ENCODE measurements at regions not wholly inside any gene's neighbourhood (a gene's known extent, or its start where the extent isn't known, plus 50 kb on each side); places are given as distances from the start of the nearest gene placed in this dataset.

DNA sequence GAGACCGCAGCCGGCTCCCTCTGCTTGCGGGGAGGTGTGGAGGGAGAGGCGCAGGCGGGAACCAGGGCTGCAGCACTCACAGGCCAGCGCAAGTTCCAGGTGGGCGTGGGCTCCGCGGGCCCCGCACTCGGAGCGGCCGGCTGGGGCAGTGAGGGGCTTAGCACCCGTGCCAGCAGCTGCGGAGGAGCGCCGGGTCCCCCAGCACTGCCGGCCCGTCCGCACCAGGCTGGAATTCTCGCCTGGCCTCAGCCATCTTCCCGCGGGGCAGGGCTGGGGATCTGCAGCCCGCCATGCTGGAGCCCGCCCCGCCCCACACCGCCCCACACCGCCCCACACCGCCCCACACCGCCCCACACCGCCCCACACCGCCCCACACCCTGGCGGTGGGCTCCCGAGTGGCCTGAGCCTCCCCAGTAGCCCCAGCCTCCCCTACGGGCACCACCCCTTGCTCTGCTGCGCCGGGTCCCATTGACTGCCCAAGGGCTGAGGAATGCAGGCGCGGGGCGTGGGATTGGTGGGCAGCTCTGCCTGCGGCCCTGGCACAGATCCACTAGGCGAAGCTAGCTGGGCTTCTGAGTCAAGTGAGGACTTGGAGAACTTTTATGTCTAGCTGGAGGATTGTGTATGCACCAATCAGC lies 123.9 kb upstream of the MGAT5 start:
- POLR2A ChIA-PET = interaction anchor here (1.0 kb wide), 1 partner anchor 11 kb away, joined by 3 read pairs; no protein-coding TSS in a partner anchor
- H3K4me3 ChIP-seq (replicated peaks in 1 of 2; ENCODE audit: low read depth in 1 of 2, low read length in 2 of 2) = no peak overlapping the region
- DNase-seq (ENCODE audit: low read depth, low spot score) (no peak), ATAC-seq (no peak)
- no peak overlapping the region for H3K4me2 ChIP-seq (ENCODE audit: low read length)
- no peaks in the 10 kb centered on the region for H3K9me2 ChIP-seq (ENCODE audit: insufficient read depth)
- H3K9ac ChIP-seq (ENCODE audit: low read length) = no peak overlapping the region
- intact Hi-C loops (cut with micrococcal nuclease) = no loop called here
- CTCF ChIA-PET = no interaction called here
- no peaks in the 10 kb centered on the region for H3K36me3 ChIP-seq (ENCODE audit: control insufficient read depth in 1 of 2, insufficient read depth in 2 of 2, low read length in 2 of 2)
- no TSS peak for BruUV-seq (replicated peaks)
- H3K4me1 ChIP-seq (ENCODE audit: control insufficient read depth in 1 of 2, insufficient read depth in 2 of 2, low read length in 2 of 2) = no peaks in the 10 kb centered on the region
- TF ChIP-seq CEBPB (IDR thresholded peaks at IDR 0.05; ENCODE audit: low read depth) = no peak
- TF ChIP-seq, protein P1, sequence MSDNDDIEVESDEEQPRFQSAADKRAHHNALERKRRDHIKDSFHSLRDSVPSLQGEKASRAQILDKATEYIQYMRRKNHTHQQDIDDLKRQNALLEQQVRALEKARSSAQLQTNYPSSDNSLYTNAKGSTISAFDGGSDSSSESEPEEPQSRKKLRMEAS (IDR thresholded peaks at IDR 0.05) = no peak
- no peak for TF ChIP-seq RAD21 (IDR thresholded peaks at IDR 0.05; ENCODE audit: low read depth)
- no peak for TF ChIP-seq ZNF274 (IDR thresholded peaks at IDR 0.05; ENCODE audit: low read depth, low read length)
- TF ChIP-seq SP1 (IDR thresholded peaks at IDR 0.05; ENCODE audit: low read depth) = no peak
- no peak for TF ChIP-seq EZH2phosphoT487 (IDR thresholded peaks at IDR 0.05; ENCODE audit: borderline replicate concordance)
- no peak for TF ChIP-seq FOSL1 (IDR thresholded peaks at IDR 0.05; ENCODE audit: low read depth)
- TF ChIP-seq, protein P2, sequence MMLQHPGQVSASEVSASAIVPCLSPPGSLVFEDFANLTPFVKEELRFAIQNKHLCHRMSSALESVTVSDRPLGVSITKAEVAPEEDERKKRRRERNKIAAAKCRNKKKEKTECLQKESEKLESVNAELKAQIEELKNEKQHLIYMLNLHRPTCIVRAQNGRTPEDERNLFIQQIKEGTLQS (IDR thresholded peaks at IDR 0.05) = no peak
- TF ChIP-seq CBX3 (IDR thresholded peaks at IDR 0.05; ENCODE audit: low read depth) = no peak
- no peak for TF ChIP-seq EGR1 (IDR thresholded peaks at IDR 0.05; ENCODE audit: low read depth)
- no peak for TF ChIP-seq TCF7L2 (IDR thresholded peaks at IDR 0.05; ENCODE audit: borderline replicate concordance, extremely low read depth, insufficient read depth, insufficient read length)
- TF ChIP-seq, protein P3, sequence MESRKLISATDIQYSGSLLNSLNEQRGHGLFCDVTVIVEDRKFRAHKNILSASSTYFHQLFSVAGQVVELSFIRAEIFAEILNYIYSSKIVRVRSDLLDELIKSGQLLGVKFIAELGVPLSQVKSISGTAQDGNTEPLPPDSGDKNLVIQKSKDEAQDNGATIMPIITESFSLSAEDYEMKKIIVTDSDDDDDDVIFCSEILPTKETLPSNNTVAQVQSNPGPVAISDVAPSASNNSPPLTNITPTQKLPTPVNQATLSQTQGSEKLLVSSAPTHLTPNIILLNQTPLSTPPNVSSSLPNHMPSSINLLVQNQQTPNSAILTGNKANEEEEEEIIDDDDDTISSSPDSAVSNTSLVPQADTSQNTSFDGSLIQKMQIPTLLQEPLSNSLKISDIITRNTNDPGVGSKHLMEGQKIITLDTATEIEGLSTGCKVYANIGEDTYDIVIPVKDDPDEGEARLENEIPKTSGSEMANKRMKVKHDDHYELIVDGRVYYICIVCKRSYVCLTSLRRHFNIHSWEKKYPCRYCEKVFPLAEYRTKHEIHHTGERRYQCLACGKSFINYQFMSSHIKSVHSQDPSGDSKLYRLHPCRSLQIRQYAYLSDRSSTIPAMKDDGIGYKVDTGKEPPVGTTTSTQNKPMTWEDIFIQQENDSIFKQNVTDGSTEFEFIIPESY (IDR thresholded peaks at IDR 0.05; ENCODE audit: extremely low read depth, insufficient replicate concordance, low read length) = no peak
- TF ChIP-seq SIN3A (IDR thresholded peaks at IDR 0.05; ENCODE audit: low read depth) = no peak
- TF ChIP-seq EZH2 (IDR thresholded peaks at IDR 0.05) = no peak
- TF ChIP-seq POLR2A (IDR thresholded peaks at IDR 0.05; ENCODE audit: borderline replicate concordance, extremely low read depth, insufficient read depth, insufficient read length) = no peak
- TF ChIP-seq, protein P4, sequence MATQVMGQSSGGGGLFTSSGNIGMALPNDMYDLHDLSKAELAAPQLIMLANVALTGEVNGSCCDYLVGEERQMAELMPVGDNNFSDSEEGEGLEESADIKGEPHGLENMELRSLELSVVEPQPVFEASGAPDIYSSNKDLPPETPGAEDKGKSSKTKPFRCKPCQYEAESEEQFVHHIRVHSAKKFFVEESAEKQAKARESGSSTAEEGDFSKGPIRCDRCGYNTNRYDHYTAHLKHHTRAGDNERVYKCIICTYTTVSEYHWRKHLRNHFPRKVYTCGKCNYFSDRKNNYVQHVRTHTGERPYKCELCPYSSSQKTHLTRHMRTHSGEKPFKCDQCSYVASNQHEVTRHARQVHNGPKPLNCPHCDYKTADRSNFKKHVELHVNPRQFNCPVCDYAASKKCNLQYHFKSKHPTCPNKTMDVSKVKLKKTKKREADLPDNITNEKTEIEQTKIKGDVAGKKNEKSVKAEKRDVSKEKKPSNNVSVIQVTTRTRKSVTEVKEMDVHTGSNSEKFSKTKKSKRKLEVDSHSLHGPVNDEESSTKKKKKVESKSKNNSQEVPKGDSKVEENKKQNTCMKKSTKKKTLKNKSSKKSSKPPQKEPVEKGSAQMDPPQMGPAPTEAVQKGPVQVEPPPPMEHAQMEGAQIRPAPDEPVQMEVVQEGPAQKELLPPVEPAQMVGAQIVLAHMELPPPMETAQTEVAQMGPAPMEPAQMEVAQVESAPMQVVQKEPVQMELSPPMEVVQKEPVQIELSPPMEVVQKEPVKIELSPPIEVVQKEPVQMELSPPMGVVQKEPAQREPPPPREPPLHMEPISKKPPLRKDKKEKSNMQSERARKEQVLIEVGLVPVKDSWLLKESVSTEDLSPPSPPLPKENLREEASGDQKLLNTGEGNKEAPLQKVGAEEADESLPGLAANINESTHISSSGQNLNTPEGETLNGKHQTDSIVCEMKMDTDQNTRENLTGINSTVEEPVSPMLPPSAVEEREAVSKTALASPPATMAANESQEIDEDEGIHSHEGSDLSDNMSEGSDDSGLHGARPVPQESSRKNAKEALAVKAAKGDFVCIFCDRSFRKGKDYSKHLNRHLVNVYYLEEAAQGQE (IDR thresholded peaks at IDR 0.05; ENCODE audit: low read depth) = no peak
- TF ChIP-seq, protein P5, sequence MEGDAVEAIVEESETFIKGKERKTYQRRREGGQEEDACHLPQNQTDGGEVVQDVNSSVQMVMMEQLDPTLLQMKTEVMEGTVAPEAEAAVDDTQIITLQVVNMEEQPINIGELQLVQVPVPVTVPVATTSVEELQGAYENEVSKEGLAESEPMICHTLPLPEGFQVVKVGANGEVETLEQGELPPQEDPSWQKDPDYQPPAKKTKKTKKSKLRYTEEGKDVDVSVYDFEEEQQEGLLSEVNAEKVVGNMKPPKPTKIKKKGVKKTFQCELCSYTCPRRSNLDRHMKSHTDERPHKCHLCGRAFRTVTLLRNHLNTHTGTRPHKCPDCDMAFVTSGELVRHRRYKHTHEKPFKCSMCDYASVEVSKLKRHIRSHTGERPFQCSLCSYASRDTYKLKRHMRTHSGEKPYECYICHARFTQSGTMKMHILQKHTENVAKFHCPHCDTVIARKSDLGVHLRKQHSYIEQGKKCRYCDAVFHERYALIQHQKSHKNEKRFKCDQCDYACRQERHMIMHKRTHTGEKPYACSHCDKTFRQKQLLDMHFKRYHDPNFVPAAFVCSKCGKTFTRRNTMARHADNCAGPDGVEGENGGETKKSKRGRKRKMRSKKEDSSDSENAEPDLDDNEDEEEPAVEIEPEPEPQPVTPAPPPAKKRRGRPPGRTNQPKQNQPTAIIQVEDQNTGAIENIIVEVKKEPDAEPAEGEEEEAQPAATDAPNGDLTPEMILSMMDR (IDR thresholded peaks at IDR 0.05 in 2 of 3, conservative IDR thresholded peaks at IDR 0.05 in 1 of 3; ENCODE audit: borderline replicate concordance in 1 of 3, insufficient read depth in 1 of 3, low read depth in 2 of 3, low read length in 2 of 3) = no peak
- no peaks in the 10 kb centered on the region for H3K9me3 ChIP-seq (ENCODE audit: control insufficient read depth in 1 of 2, insufficient read depth in 1 of 2, low read depth in 1 of 2, low read length in 2 of 2)
- peaks cover 34% of the 10 kb centered on the region for H3K79me2 ChIP-seq (ENCODE audit: insufficient read depth, low read length)
- H2AFZ ChIP-seq (ENCODE audit: low read depth, low read length, poor library complexity, severe bottlenecking) = no peak overlapping the region
- H3K27ac ChIP-seq (ENCODE audit: low read depth, low read length) = no peak overlapping the region
- H3K27me3 ChIP-seq (ENCODE audit: insufficient read depth, low read length) = no peaks in the 10 kb centered on the region
- no peaks in the 10 kb centered on the region for H4K20me1 ChIP-seq (ENCODE audit: insufficient read depth)
- RAD21 ChIA-PET (ENCODE audit: low non-redundant PET in 1 of 2, low total read pairs in 2 of 2, uncharacterized antibody in 2 of 2, unreplicated experiment in 2 of 2) = no interaction called here
